Urothelium cell line (cell line): ENCODE measurements at regions not wholly inside any gene's neighbourhood (a gene's known extent, or its start where the extent isn't known, plus 50 kb on each side); places are given as distances from the start of the nearest gene placed in this dataset.
A peak's percentile ranks its signal among the peaks of the same experiment; 100 is the strongest.
"Not testable (repeated sequence)": the region's sequence is repeated elsewhere in the genome, so short reads cannot be mapped to it uniquely, and the experiment has no call there.

ENCODE experiments used
- DNase-seq: peaks from one replicate; pipeline ENCODE4 v3.0.0; 2011; ENCODE audit warnings: low spot score, mixed read lengths
- FAIRE-seq: peaks from 2 replicates; lab custom pipeline; 2011; peaks lifted over from hg19 to GRCh38; lab: Jason Lieb, UNC

GRCh38 chr15:25066708-25067107 lies 111.9 kb downstream of the SNRPN start:
- FAIRE-seq (no peak), DNase-seq (no peak)

- FAIRE-seq (no peak), DNase-seq (no peak)
Observed at GRCh38 chr15:25067725-25068309, 113.0 kb downstream of the SNRPN start.

- DNase-seq (no peak), FAIRE-seq (no peak)
Observed at GRCh38 chr15:25068696-25069095, 113.9 kb downstream of the SNRPN start.

GRCh38 chr15:25070353-25070963 lies 115.7 kb downstream of the SNRPN start:
- FAIRE-seq (no peak), DNase-seq (no peak)

- no peak for DNase-seq
- FAIRE-seq, result no peak
Observed at GRCh38 chr15:25072857-25073476, 118.2 kb downstream of the SNRPN start.

- FAIRE-seq, result no peak
- no peak for DNase-seq
Observed at GRCh38 chr15:25087137-25087536, 132.3 kb downstream of the SNRPN start.

- no peak for DNase-seq
- FAIRE-seq, result no peak
Observed at GRCh38 chr15:25088261-25088790, 133.5 kb downstream of the SNRPN start.

GRCh38 chr15:25089577-25089976 lies 134.8 kb downstream of the SNRPN start:
- DNase-seq (no peak), FAIRE-seq (no peak)

GRCh38 chr15:25090073-25090733 lies 135.4 kb downstream of the SNRPN start:
- FAIRE-seq (no peak), DNase-seq (no peak)

- DNase-seq (no peak), FAIRE-seq (no peak)
Observed at GRCh38 chr15:25091421-25092158, 136.8 kb downstream of the SNRPN start.

GRCh38 chr15:25092661-25093060 lies 137.9 kb downstream of the SNRPN start:
- FAIRE-seq, result no peak
- DNase-seq, result no peak

- FAIRE-seq (no peak), DNase-seq (no peak)
Observed at GRCh38 chr15:25093455-25094029, 138.8 kb downstream of the SNRPN start.

- DNase-seq (no peak), FAIRE-seq (no peak)
Observed at GRCh38 chr15:25094066-25094465, 139.3 kb downstream of the SNRPN start.

- FAIRE-seq, result no peak
Observed at GRCh38 chr15:25094519-25094918, 139.7 kb downstream of the SNRPN start.

GRCh38 chr15:25095179-25095578 lies 140.4 kb downstream of the SNRPN start:
- no peak for DNase-seq
- no peak for FAIRE-seq

More at GRCh38 chr15:25094519-25094918, 139.7 kb downstream of the SNRPN start:
- no peak for DNase-seq

GRCh38 chr15:25099966-25100365 lies 145.2 kb downstream of the SNRPN start:
- not testable (repeated sequence) for DNase-seq, FAIRE-seq

GRCh38 chr15:25106209-25106608 lies 151.4 kb downstream of the SNRPN start:
- FAIRE-seq (no peak), DNase-seq (no peak)

GRCh38 chr15:25133804-25134203 lies 179.0 kb downstream of the SNRPN start:
- DNase-seq (no peak), FAIRE-seq (no peak)

GRCh38 chr15:25134546-25134945 lies 179.8 kb downstream of the SNRPN start:
- no peak for FAIRE-seq
- no peak for DNase-seq

- FAIRE-seq (no peak), DNase-seq (peak; percentile 3)
Observed at GRCh38 chr15:25136119-25136518, 181.3 kb downstream of the SNRPN start.

- FAIRE-seq, result no peak
Observed at GRCh38 chr15:25137013-25137412, 182.2 kb downstream of the SNRPN start.

More at GRCh38 chr15:25137013-25137412, 182.2 kb downstream of the SNRPN start:
- DNase-seq, result no peak
